Stimulated activated CD8-positive, alpha-beta memory T cell treated with anti-CD3 and anti-CD28 coated beads, Interleukin-2, amount 100 ng/mL, for 48 hours (primary cell): ENCODE measurements at regions not wholly inside any gene's neighbourhood (a gene's known extent, or its start where the extent isn't known, plus 50 kb on each side); places are given as distances from the start of the nearest gene placed in this dataset.

Experiments used
- DNase-seq, 2 donors: peaks; one replicate each; pipeline ENCODE4 v3.0.0-alpha.2; 2020; ENCODE audit warnings: low read depth in 2 of 2

DNA sequence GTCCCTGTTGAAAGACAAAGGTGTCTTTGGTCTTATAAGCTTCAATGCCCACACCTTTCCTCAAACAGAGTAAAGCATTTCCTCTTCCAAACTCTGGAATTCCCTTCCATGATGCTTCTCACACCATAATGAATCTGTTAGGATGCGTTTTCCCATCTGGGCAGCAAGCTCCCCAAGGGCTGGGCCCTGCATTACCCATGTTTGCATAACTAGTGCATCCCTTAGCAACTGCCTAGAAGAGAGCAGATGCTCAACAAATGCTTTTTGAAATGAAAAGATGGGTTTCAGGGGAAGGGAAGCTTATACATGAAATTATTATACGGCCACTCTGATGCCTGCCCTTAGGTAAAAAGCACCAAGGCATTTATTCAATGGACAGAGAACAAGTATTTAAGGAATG, 124.5 kb upstream of the CCL2 start:
- DNase-seq, result no peak

DNA sequence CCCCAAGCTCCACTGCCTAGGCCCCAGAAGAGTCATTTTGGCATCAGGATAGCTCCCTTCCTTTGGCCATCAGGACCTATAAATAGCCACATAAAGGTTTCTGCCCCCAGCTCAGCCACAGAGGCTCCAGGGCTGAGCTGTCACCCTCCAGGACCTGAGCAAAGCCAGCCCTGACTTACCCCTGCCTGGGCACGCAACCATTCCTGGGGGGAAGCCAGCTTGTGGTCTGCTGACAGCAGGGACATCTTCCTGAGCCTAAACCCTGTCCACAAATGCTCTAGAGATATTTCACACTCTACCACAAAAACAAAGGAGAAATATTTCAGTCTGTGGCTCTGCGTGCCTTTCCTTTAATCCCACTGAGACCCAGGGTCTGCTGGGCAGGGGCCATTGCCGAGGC, 123.7 kb upstream of the CCL2 start:
- DNase-seq, result no peak

DNA sequence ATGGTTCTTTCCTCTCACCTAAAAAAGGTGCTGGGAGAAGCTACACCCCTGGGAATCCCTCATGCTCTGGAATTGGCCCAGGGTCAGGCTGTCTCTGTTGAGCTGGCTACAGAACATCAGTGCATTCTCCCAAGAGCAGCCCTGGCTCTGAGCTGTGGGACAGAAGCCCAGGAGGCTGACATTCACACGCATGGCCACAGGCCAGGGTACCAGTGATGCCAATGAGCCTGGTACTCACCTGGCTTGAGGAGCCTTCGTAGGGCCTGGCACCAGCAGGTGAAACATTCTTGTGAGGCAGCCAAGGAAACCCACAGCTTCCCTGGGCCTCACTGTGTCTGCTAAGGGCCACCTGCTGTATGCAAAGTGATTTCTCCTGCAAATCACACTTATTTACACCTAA, 121.7 kb upstream of the CCL2 start:
- no peak for DNase-seq

DNA sequence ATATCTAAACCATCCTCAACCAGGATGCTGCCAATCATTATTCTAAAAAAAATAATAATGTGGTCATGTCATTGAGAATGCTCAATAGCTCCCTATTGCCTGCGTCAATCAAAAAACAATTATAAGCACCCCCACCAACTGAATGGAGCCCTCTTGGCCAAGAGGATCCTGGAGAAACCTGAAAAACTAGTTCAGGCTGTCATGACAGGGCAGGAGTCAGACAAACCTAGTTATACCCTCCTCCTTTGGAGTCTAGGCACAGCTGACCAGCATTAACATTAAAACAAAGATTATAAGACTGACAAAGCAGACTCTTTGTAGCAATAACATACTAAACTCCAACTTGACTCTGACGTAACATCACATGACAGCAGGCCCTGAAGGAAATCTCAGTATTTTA, 119.2 kb upstream of the CCL2 start:
- DNase-seq, result no peak

DNA sequence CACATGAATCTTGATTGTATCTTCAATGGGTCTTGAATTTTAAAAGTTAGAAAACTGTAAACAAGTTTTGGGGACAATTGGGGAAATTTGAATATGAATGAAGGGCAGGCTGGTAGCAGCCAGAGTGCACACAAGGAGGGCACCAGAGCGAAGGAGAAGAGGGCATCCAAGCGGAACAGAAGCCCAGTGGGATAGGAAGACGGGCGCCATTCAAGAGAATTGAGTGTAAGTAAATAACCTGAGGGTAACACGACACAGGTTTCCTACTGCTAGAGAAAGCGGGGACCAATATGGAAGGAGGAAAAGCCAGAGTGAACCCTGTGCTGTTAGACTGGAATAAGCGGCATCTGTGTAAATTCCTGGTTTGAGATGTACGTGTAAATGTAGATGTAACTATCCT, 115.1 kb upstream of the CCL2 start:
- DNase-seq, result no peak

DNA sequence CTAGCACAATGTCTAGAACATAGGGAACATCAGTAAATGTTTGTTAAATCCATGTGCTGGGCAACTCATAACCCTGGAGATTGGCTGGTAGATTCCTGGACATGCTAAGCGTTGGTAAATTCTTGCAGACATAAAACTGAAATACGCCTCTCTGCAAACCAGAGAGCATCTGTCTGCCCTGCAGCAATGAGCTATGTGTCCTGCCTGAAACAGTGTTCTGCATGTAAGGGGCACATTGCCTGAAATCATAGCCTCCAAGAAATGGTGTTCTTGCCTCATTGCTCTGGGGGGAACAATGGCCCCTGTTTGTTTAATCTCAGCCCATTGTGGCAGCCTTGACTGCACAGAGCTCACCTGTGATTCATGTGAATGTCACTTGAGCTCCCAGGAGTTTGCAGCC, 113.5 kb upstream of the CCL2 start:
- no peak for DNase-seq

DNA sequence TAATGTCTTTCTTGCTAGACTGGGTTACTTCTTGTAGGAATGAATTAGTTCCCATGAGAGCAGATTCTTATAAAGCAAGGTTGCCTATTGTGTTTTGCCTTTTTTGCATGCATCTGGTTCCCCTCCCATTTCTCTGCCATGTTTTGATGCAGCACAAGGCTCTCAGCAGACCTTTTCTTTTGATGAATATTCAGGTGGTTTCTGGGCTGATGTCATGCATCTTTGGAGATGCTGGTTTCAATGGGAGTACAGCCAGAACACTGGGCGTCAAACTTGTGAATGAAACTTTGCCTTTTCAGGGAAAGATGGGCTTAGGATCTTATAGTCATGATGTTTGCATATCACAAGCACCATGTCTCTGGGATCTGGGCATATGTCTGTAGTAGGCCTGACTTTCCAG, 111.7 kb upstream of the CCL2 start:
- DNase-seq, result no peak

DNA sequence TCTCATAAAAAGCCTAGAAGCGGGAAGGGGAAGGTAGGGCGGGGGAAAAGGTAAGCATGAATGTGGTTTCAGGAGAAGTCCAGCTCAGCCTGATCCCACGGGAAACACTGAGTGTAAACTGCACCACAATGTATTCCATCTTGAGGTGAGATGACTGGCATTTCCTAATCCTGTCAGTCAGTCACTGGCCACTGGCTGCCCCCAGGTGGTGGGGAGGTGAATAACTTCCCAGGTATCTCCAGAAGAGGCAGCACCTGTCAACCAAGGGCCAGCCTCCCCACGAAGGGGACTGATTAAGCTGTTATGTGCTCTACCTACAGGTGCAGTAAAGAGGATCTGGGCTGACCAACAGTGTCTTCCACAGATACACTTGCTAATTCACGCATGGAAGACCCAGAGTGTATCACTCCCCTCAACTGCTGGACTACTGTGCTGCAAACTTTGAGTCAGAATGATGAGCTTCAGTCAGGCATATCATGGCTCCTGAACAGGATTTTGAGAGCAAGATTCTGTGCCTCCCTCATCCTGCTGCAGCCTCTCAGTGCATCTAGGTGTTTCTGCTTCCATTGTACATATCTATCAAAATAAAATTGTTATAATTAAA, 108.5 kb upstream of the CCL2 start:
- peak; percentile 43 to 52 for DNase-seq

DNA sequence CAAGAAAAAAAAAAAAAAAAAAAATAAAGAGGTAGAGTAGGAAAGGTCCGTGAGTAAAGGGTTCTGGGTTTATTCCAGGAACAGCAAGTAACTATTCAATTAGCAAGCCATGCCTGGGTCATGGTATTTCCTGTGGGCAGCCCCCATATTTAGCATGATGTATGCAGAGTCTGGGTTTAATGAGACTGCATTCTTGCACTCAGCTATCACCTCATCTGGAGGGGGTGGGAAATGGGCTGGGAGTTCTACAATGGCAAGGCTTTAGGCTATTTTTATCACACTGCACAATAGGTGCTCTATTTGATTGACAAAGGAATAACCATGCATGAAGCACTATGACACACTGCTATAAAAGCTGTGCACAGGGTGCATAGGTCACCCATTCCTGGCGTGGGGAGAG, 104.0 kb upstream of the CCL2 start:
- no peak for DNase-seq

DNA sequence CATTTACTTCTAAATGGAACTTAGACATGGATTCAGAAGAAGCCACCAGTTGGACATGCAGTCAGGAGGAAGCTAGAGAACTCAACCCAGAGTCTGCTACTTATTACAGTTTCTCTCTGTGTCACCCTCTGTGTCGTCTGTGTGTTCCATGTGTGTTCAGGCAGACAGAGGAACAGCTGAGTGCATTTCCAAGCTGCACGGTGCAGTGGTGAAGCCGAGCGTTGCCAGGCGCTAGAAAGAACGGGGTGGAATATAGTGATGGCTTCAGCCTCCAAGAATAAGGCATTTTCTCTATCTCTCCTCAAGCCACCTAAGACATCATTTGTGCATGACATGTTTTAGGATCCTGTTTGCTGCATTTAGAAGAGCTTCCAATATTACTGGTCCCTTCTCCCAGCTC, 101.1 kb upstream of the CCL2 start:
- DNase-seq, result no peak

DNA sequence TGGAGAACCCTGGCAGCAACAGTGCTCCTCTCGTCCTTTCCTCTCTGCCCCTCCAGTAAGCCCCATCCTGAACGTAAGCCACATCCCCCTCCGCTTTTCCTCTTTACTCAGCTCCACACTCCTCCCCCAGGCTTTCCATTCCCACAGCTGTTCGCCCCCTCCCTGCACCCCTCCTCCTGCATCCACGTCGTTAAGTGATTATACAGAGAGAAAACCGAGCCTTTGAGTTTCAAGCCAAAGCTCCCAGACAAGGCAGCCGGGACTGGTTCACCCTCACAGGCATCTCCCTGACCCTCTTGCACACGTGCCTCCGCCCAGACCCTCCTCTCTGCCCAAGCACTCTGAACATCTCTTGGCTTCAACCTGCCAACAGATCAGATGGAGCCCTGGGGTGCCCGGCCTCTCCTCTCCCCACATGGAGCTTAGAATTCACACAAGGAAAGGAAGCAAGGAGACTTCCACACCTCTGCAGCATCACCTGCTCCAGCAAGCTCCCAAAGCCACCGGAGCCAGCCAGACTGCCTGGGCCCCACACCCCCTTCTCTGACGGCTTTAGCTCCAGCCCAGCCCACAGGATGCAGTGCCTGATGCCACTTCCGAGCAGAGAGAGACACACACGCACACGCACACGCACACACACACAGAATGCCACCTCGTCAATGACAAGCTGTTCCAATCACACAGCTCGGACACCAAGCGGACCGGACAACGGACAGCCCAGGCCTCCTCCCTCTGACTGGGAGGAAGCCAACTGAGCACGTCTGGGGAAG, 99.9 kb upstream of the CCL2 start:
- no peak for DNase-seq

DNA sequence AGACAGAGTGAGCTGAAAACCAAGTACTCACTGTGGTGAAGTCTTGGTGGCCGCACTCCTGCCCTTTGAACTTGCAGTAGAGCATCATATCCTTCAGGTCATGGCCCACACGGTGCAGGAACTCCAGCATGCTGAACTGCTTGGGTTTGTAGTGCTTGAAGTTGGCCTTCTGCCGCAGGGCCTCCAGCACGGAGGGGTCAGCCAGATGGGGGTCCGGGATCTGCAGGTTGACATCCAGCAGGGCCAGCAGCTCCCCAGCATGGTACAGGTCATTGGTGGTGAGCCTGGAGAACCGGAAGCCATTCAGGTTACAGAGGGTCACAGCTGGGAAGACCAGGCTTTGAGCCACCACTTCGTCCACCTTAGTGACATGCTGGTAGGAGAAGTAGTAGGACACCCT, 99.1 kb upstream of the CCL2 start:
- no peak for DNase-seq

DNA sequence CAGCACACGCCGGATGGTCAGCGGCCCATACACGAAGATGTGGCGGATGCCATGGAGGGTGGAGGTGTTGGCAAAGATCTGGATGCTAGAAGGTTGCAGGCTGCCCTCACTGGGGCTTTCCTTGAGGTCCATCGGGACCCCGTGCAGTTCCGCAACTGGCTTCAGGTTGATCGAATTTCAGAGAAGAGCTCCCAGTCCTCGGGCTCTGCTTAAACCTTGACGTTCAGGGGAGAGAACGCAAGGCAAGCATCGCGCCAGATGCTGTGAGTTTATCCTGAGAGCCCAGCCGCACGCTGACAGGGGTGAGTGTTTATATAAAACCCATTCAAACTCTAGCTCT, 98.7 kb upstream of the CCL2 start:
- no peak for DNase-seq

DNA sequence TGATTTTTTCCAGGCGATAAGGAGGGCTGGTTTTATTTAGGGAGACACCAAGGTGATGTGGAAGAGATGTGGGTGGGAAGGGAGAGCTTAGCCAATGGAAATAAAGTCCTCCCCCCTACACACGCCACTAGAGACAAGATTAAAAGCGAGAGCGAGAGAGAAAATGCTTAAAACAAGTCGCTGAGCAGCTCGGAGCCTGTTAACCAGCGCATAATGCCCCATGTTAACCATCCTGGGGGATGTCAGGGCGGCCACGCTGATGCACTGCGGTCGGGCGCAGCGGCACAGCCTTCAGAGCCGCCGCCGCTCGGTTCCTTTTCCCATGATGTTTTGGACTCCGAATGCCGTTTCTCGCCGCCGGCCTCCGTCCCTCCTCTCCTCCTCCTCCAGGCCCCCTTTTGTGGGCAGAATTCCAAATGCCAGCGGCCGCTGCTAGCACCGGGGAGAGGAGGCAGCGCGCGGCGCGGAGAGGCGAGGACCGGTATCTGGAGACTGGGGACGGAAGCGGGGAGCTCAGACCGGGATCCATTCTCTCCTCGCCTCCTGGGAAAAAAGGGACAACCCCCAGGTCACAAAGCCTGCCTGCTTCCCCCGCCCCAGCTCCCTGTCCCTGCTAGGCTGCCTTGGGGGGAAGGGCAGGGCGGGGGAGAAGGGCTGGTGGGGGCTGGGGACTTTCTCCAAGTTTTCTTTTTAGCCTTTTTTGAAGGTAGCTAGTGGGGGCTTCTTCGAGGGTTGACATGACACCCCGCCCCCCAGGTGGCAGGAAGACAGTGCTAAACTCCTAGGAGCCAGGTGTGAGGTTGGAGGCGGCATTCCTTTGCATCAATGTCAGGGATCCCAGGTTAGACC, 98.1 kb upstream of the CCL2 start:
- no peak for DNase-seq

DNA sequence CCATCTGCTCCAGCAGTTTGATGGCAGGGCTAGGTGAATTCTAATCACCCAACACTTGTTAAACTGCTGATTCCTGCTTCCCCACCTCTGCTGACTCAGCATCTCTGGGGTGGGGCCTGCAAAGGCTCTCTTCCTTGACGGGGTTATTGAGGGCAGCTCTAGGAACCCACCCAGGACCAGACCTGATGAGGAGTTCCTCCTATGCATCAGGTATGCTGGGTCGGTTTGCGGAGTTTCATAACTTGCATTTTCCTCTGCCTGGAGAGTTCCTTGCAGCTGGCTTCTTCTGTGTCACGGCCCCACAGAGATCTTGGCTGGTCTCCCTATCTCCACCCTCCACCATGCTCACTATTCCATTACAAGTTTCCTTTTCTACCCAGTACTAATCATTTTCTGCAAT, 93.4 kb upstream of the CCL2 start:
- DNase-seq, result no peak

DNA sequence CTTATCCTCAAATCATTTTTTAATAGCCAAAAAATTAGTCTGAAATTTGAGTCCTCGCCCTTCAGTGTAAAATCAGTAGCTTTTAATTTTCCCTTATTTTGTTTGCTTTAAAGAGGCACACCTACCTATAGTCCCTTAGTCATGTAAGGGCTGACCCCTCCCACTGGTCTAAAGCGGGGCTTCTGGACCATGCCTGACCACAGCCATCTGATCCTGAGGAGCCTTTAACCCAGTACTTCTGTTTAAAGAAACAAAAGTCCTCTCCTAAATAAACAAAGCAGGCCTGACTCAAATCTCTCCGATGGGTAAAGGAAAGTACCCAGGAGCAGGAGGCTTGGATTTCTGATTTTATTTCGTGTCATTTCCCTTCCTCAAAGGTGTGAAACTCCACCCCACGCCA, 92.0 kb upstream of the CCL2 start:
- no peak for DNase-seq

DNA sequence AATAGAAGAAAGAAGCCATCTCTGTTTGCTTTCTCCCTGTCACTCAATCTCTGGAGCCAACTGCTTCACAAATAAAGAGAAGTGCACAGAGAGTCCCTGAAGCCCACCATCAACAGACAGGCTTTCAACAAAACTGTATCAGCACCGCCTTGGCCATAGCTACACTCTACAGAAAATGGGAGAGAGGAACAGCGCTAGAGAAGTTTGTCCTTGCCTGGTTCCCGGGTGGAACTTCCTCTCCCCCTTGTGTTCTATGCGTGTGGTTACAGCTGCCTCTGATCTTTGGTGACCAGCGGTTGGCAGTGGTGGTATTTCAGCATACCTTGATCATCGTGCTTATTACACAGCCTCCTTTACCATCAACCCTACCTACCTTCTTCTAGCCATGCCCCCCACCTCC, 91.4 kb upstream of the CCL2 start:
- DNase-seq, result no peak

DNA sequence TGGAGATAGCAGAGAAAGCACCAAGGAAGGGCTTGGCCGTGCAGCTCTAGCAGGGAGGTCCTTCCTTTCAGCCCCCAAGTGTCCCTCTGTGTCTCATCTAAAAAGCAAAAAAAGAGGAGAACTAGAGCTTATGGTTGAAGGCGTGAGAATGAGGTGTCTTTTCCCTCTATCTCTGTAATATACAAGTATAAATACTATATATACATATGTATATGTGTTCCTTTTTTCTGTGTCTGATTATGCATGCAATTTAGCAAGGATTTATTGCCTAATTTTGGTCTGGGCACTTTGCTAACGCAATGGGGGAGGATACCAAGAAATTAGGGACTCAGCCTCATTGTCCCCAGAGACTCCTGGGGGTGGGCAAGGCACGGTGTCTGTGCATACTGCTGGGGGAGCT, 90.2 kb upstream of the CCL2 start:
- DNase-seq, result no peak

DNA sequence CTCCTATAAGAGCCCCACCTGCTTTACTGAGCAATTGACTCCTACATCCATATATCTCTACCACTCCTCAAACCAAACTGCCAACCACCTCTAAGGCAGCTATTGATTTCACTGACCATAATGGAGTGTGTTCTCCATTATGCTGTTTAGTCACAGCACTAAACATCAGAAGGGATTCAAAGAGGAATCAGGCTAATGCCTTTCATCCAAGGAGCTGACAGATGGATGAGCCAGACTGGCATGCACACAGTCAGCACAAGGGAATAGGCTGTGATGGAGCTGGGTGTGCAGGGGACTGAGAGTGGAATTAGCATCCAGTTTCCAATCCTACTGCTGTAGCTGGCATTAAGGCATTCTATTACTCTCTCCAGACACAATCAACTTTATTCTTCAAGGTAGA, 88.7 kb upstream of the CCL2 start:
- no peak for DNase-seq

DNA sequence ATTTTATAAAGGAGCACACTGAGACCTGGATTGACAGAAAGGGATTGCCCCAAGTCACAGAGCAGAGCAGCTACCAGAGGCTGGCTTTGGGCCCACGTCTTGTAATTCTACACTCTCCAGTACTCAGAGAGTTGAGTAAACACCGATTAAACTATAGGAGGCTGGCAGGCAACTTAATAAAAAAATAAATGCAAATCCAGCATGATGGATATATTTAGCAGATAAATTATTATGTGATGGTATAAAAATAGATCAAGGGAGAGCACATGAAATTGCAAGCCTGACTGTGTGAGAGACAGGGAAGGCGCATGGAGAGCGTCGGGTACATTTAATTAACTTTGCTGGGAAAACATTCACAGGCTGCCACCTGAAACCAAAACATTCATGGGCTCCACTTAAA, 87.7 kb upstream of the CCL2 start:
- no peak for DNase-seq

DNA sequence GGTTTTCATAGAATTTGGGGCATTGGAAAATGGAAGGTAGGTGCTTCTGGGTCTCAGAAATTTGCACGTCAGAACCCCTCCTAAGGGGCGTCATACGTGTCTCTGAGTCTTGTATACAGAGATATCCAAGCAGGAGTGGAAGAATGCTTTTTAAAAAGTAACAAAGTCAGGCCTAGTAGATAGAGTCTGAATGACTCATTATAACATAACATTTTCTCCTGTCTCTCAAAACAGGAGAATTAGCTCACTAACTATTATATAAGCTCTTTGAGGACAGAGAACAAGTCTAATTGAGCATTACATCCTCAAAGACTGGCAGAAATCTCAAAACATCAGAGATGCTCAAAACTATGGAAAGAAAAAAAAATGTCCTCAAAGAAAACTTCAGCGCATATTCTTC, 86.1 kb upstream of the CCL2 start:
- no peak for DNase-seq

DNA sequence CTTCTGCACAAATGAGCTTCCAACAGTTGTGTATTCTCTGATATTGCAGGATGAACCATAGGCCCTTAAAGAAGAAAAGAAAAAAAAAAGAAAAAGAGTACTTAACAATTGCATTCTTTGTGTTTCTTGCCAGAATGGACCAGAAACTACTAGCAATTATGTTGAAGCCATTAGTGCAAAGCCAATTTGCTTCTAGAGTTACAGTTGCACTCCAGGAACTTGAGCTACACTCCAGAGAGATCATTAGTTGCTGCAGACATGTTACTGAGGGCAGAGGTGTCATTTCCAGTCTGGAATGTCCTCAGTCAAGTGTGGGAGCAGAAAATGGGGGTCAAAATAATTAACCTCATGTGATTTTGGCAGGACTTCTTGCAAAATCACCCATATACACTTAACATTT, 85.6 kb upstream of the CCL2 start:
- DNase-seq, result no peak

DNA sequence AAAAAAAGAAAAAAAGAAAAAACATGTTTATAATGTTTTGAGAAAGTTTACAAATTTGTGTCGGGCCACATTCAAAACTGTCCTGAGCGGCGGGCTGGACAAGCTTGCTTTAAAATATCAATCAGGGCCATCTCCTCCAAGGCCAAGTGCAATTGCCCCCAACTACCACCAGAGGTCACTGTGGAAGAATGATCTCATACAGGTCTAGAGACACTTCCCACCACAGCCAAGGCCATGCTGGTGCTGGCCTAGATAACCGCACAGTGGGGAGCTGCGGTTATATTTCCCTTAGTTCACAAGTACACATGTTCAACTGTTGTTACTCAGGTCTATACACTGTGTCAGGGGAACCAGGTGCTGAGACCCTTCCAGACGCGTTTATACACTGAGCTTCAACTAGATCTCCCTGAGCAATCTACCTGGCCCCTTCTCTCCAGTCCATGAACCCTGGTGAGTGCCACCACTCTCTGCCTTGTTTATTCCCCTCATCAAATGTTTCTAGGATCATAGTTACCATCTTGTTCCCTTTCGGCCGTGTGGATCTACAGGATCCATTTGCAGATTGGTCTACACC, 83.8 kb upstream of the CCL2 start:
- DNase-seq, result peak; percentile 20 to 33
